Central memory CD4-positive, alpha-beta T cell (primary cell): ENCODE measurements at regions not wholly inside any gene's neighbourhood (a gene's known extent, or its start where the extent isn't known, plus 50 kb on each side); places are given as distances from the start of the nearest gene placed in this dataset.
"Not testable (repeated sequence)": the region's sequence is repeated elsewhere in the genome, so short reads cannot be mapped to it uniquely, and the experiment has no call there.

ENCODE experiments used
- DNase-seq: peaks from one replicate; pipeline ENCODE4 v3.0.0; 2022

- no peak for DNase-seq
These were observed 146.6 kb upstream of the DGKB start for GRCh38 chr7:15049157-15049556.

DNA sequence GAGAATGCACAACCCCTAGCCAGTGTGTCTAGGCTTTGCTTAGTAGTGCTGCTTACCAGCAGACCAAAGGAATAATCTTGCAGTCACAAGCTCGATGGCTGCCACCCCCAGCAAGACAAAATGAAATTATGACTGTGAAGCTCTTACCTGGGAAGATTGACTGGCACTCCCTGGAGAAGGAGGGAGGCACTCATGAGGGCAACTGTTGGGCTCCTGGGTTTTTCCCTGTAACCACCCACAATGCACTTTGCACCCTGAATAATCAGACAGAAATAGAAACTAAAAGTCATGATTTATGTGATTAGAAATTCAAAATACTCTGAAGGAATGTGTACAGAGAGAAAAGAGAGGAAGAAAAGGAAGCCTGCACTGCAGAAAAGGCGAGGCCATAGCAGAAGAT is 144.3 kb upstream of the DGKB start:
- DNase-seq, result no peak

GRCh38 chr7:15043931-15044330 is 141.4 kb upstream of the DGKB start:
- DNase-seq, result no peak

- DNase-seq, result no peak
These were observed 139.9 kb upstream of the DGKB start for GRCh38 chr7:15042285-15043065.

DNA sequence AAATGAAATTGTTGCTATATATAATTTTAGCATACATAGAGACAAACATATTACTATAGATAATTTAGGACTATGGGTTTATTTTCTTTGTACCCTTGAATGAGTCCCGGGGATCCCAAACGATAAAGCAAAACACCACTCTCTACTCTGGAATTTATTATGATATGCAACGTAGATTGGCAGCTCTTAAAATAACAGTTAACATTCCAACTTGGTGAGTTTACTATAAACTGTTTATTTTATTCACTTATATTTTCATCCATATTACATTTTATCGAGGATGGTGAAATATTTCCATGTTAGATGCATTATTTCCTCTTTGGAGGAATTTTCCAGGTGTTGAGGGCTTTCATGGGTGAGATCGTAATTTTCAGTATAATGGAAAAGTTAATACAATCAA is 138.7 kb upstream of the DGKB start:
- no peak for DNase-seq

GRCh38 chr7:15035814-15036213 is 133.3 kb upstream of the DGKB start:
- DNase-seq, result no peak

GRCh38 chr7:15033039-15033438 is 130.5 kb upstream of the DGKB start:
- DNase-seq, result no peak

- no peak for DNase-seq
These were observed 116.4 kb upstream of the DGKB start for GRCh38 chr7:15018981-15019380.

DNA sequence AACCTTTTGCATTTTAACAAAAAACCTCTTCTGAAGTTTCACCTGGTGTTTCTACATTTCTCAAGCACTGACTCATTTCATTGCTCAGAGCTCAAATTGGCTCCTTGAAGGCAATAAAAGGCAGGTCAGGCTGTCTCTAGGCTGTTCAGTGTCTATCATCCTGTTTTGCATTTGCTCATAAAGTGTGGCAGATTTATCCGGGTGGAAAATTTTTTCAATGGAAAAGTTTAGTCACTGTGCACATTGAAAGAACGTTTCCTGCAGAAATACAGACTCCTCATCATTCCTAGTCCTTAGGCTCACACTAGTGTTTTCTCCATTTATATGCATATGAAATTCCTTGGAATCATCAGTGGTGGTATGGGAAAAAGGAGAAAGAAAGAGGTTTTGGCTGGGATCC is 114.2 kb upstream of the DGKB start:
- DNase-seq, result no peak

DNA sequence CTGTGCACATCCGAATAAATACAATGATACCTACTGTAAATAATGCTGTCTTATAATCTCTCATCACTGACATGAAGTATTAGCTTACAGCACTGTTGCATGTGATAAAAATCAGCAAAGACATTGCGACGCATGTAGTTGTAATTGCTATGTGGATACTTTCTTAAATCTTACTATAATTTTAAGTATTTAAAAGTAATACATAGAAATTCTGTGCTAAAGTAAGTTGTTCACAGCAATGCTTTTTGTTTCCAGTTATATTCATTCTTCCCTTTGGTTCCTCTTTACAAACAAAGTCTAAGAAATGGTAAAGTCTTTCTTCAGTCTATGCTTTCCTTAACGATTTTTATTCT is 113.7 kb upstream of the DGKB start:
- DNase-seq, result no peak

- DNase-seq, result peak; percentile 10
These were observed 113.2 kb upstream of the DGKB start for GRCh38 chr7:15015545-15016314.

GRCh38 chr7:15012135-15012534 is 109.6 kb upstream of the DGKB start:
- DNase-seq, result no peak

GRCh38 chr7:15011289-15011688 is 108.7 kb upstream of the DGKB start:
- DNase-seq, result no peak

GRCh38 chr7:15007507-15007906 is 105.0 kb upstream of the DGKB start:
- no peak for DNase-seq

GRCh38 chr7:15005672-15006071 is 103.1 kb upstream of the DGKB start:
- no peak for DNase-seq

GRCh38 chr7:15000157-15000556 is 97.6 kb upstream of the DGKB start:
- DNase-seq, result no peak

DNA sequence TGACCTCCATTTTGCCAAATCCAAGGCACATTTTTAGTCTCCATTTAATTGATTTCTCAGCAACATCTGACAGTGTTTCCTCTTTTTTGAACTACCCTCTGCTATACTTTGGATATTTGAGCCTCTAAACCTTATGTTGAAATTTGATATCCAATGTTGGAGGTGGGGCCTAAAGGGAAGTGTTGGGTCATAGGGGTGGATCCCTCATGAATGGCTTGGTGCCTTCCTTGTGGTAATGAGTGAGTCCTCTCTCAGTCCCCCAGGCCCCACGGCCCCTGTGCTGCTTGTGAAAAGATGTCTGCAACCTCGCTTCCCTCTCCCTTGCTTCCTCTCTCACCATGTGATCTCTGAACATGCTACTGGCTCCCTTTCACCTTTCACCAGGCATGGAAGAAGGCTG is 96.8 kb upstream of the DGKB start:
- DNase-seq, result no peak

DNA sequence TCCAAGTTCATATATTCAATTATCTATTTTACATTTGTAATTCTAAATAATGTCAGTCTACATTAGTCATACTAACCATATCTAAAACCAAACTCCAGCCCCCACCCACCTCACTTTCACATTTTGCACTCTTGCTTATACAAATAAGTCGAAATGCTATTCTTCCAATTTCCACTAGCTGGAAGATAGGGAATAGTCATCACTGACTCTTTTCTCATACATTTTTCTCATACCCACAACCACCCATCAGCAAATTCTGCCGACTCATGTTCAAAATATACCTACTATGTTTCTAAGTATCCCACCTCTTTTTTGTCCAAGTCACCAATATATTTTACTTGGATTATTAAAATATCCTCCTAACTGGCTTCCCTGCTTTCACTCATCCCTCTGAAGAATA is 93.2 kb upstream of the DGKB start:
- no peak for DNase-seq

- no peak for DNase-seq
These were observed 86.4 kb upstream of the DGKB start for GRCh38 chr7:14988941-14989340.

DNA sequence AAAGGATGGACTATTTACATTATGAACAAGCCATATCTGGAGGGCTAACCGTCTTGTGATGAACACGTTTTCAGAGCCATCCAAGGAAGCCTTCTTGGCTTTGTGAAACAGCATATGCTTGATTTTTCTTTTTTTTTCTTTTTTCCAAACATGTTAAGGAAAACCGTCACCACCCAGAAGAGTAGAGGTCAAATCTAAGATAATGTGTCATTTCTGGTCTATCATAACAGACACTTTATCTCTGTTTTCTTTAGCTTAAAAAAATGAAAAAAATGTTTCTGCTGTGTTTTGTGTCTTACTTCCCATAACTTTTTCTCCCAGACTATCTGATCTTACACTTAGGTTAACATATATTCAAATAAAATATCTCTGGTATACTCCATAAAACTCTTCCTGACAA is 76.1 kb upstream of the DGKB start:
- no peak for DNase-seq

DNA sequence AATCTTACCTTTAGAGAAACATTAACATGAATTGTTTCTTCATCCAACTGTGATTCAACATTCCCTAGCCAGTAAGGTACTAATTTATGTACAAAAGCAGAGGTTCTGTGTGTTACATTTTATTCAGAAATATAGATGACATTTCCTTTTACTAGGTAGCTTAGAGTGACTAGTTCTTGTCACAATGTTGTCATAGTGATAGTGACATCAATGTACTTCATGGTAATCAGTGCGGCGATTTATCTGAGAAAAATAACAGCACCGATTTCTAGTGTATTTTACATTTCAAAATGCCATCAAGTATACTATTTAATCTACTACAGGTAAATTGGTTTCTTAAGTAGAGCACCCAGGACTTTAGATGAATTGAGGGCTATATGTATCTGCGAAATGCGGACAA is 72.1 kb upstream of the DGKB start:
- no peak for DNase-seq

DNA sequence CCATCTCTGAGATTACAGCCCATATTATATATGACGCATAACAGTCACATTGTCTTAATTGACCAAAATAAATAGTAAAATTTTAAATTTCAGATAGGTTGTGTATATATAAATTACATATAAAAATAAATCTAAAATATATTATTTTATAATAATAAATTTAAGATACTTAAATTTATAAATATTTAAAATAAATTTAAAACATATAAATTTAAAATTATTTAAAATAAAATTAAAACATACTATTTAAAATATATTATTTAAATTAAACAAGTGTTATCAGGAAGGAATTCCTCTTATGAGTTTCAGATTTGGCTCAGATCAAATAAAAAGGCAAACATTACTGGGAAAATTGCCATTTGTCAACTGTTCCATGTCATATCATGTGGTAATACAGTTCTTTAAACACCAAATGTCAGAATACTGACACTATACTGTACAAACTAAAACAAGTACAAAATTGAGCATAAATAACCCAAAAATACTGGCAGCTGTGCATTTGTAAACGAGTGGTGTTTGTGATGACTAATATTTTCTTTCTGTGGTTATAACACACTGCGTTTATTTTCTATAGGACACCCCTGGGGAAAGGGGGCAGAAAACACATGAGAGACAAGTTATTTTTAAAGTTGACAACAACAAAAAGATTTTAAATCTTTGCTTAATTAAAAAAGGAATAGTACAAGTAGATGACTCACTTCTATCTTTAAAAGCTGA is 71.3 kb upstream of the DGKB start:
- no peak for DNase-seq

DNA sequence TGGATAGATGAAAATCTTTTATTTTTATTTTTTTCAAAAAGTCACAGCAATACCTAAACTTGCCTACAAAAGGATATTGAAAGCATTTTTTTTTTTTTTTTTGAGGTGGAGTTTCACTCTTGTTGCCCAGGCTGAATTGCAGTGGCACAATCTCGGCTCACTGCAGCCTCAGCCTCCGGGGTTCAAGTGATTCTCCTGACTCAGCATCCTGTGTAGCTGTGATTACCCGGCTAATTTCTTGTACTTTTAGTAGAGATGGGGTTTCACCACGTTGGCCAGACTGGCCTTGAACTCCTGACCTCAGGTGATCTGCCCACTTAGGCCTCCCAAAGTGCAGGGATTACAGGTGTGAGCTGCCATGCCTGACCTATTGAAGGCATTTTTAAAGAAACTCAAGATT is 69.1 kb upstream of the DGKB start:
- DNase-seq, result not testable (repeated sequence)

GRCh38 chr7:14967376-14967775 is 64.8 kb upstream of the DGKB start:
- not testable (repeated sequence) for DNase-seq
